WI38 (cell line): ENCODE measurements at regions not wholly inside any gene's neighbourhood (a gene's known extent, or its start where the extent isn't known, plus 50 kb on each side); places are given as distances from the start of the nearest gene placed in this dataset.

Experiments used
- H3K4me3 ChIP-seq: 2 replicates; pipeline ENCODE4 v1.5.1; 2011; ENCODE audit warnings: low read depth, mild to moderate bottlenecking, control low read depth, low read length
- CTCF ChIP-seq: IDR thresholded peaks from 2 replicates; pipeline ENCODE4 v1.5.1; 2012; ENCODE audit warnings: low read depth, mild to moderate bottlenecking, control low read depth, low read length

- H3K4me3 ChIP-seq = no peak overlapping the region
- no peak for TF ChIP-seq CTCF
These were observed 71.4 kb upstream of the PREP start for GRCh38 chr6:105474234-105474633.

GRCh38 chr6:105469946-105470345 lies 67.1 kb upstream of the PREP start:
- TF ChIP-seq CTCF = no peak
- H3K4me3 ChIP-seq = no peak overlapping the region

GRCh38 chr6:105468850-105469249 lies 66.0 kb upstream of the PREP start:
- no peak overlapping the region for H3K4me3 ChIP-seq
- TF ChIP-seq CTCF = no peak

- H3K4me3 ChIP-seq = no peak overlapping the region
- TF ChIP-seq CTCF = no peak
These were observed 58.0 kb upstream of the PREP start for GRCh38 chr6:105460860-105461259.

- no peak overlapping the region for H3K4me3 ChIP-seq
- TF ChIP-seq CTCF = no peak
These were observed 57.0 kb upstream of the PREP start for GRCh38 chr6:105459864-105460263.

GRCh38 chr6:105459049-105459448 lies 56.2 kb upstream of the PREP start:
- TF ChIP-seq CTCF = no peak
- H3K4me3 ChIP-seq = no peak overlapping the region

GRCh38 chr6:105458551-105458950 lies 55.7 kb upstream of the PREP start:
- no peak for TF ChIP-seq CTCF
- H3K4me3 ChIP-seq = no peak overlapping the region

GRCh38 chr6:105458084-105458483 lies 55.2 kb upstream of the PREP start:
- no peak overlapping the region for H3K4me3 ChIP-seq
- TF ChIP-seq CTCF = no peak
